Vagina (tissue), 2 donors: ENCODE measurements at regions not wholly inside any gene's neighbourhood (a gene's known extent, or its start where the extent isn't known, plus 50 kb on each side); places are given as distances from the start of the nearest gene placed in this dataset.

ENCODE experiments used
- DNase-seq, 2 donors: peaks; one replicate each; pipeline ENCODE4 v3.0.0-alpha.2; 2017; ENCODE audit errors: extremely low spot score in 2 of 2
- H3K27ac ChIP-seq: fragments of 200-600 bp; sonication (generic); one replicate; pipeline ENCODE4 v1.5.1; 2019
- H3K27me3 ChIP-seq: fragments of 200-600 bp; sonication (generic); one replicate; pipeline ENCODE4 v1.5.1; 2019
- H3K36me3 ChIP-seq, 2 donors: fragments of 200-600 bp; sonication (generic); one replicate each; pipeline ENCODE4 v1.5.1; 2017 to 2019
- H3K4me1 ChIP-seq: fragments of 200-600 bp; sonication (generic); one replicate; pipeline ENCODE4 v1.5.1; 2019
- H3K4me3 ChIP-seq, 2 donors: fragments of 200-600 bp; sonication (generic); 1 replicate in 1 of 2; 2 replicates in 1 of 2; pipeline ENCODE4 v1.5.1; 2016 to 2019
- H3K9me3 ChIP-seq: fragments of 200-600 bp; sonication (generic); one replicate; pipeline ENCODE4 v1.5.1; 2019
- CTCF ChIP-seq, 3 experiments: fragments of 450-650 bp in 2 of 3; fragments of 200-600 bp in 1 of 3; sonication (generic) in 1 of 3; IDR thresholded peaks; one replicate each; pipeline ENCODE4 v1.5.1; 2017 to 2019; ENCODE audit warnings: antibody characterized with exemption in 3 of 3, mild to moderate bottlenecking in 2 of 3, moderate library complexity in 2 of 3
- POLR2A ChIP-seq, 2 donors: fragments of 450-650 bp; IDR thresholded peaks; one replicate each; pipeline ENCODE4 v1.6.1; 2017; ENCODE audit warnings: antibody characterized with exemption in 2 of 2, mild to moderate bottlenecking in 2 of 2, moderate library complexity in 2 of 2
- POLR2AphosphoS5 ChIP-seq, 2 donors: sonication (generic); formaldehyde crosslinking; IDR thresholded peaks; one replicate each; pipeline ENCODE4 v1.9.0; 2017; ENCODE audit warnings: antibody characterized with exemption in 2 of 2, mild to moderate bottlenecking in 2 of 2, low read depth in 1 of 2; ENCODE audit not compliant: insufficient read depth in 1 of 2
- intact Hi-C: fragments of 100-400 bp; cut with DNase I; formaldehyde crosslinking; loops from one replicate; pipeline ENCODE4 v1.15.1; 2023

- Histone ChIP-seq H3K4me1 (no peaks in the 10 kb centered on the region), H3K36me3 (no peaks in the 10 kb centered on the region), H3K9me3 (no peaks in the 10 kb centered on the region), H3K4me3 (no peak overlapping the region), H3K27me3 (no peaks in the 10 kb centered on the region), H3K27ac (no peak overlapping the region)
- TF ChIP-seq POLR2A (IDR thresholded peaks at IDR 0.05), result no peak
- TF ChIP-seq CTCF (IDR thresholded peaks at IDR 0.05), result no peak
- no peak for TF ChIP-seq POLR2AphosphoS5 (IDR thresholded peaks at IDR 0.05; ENCODE audit: insufficient read depth in 1 of 2, low read depth in 1 of 2)
- no peak for DNase-seq
- intact Hi-C loops, result no loop called here
Measured at GRCh38 chr22:49097171-49097925, 730.3 kb downstream of the BRD1 start.

- intact Hi-C loops, result no loop called here
- Histone ChIP-seq H3K4me1 (no peaks in the 10 kb centered on the region), H3K36me3 (no peaks in the 10 kb centered on the region), H3K9me3 (no peaks in the 10 kb centered on the region), H3K27me3 (no peaks in the 10 kb centered on the region), H3K4me3 (no peak overlapping the region), H3K27ac (no peak overlapping the region)
- no peak for DNase-seq
- TF ChIP-seq POLR2A (IDR thresholded peaks at IDR 0.05), result no peak
- TF ChIP-seq CTCF (IDR thresholded peaks at IDR 0.05), result no peak
- TF ChIP-seq POLR2AphosphoS5 (IDR thresholded peaks at IDR 0.05; ENCODE audit: insufficient read depth in 1 of 2, low read depth in 1 of 2), result no peak
Measured at GRCh38 chr22:49096476-49096875, 731.2 kb downstream of the BRD1 start.

GRCh38 chr22:49095366-49095765, 732.3 kb downstream of the BRD1 start:
- no peak for TF ChIP-seq CTCF (IDR thresholded peaks at IDR 0.05)
- no peak for TF ChIP-seq POLR2AphosphoS5 (IDR thresholded peaks at IDR 0.05; ENCODE audit: insufficient read depth in 1 of 2, low read depth in 1 of 2)
- no peak for TF ChIP-seq POLR2A (IDR thresholded peaks at IDR 0.05)
- intact Hi-C loops, result no loop called here
- Histone ChIP-seq H3K36me3 (no peaks in the 10 kb centered on the region), H3K4me1 (no peaks in the 10 kb centered on the region), H3K27ac (no peak overlapping the region), H3K27me3 (no peaks in the 10 kb centered on the region), H3K4me3 (no peak overlapping the region), H3K9me3 (no peaks in the 10 kb centered on the region)
- DNase-seq, result no peak

- TF ChIP-seq POLR2AphosphoS5 (IDR thresholded peaks at IDR 0.05; ENCODE audit: insufficient read depth in 1 of 2, low read depth in 1 of 2), result no peak
- TF ChIP-seq POLR2A (IDR thresholded peaks at IDR 0.05), result no peak
- no peak for TF ChIP-seq CTCF (IDR thresholded peaks at IDR 0.05)
- no peaks in the 10 kb centered on the region for H3K9me3 ChIP-seq
- intact Hi-C loops, result no loop called here
- H3K4me3 ChIP-seq, result no peak overlapping the region
- H3K4me1 ChIP-seq, result no peaks in the 10 kb centered on the region
- H3K27ac ChIP-seq, result no peak overlapping the region
- no peaks in the 10 kb centered on the region for H3K36me3 ChIP-seq
- H3K27me3 ChIP-seq, result no peaks in the 10 kb centered on the region
- no peak for DNase-seq
Measured at GRCh38 chr22:49094858-49095257, 732.8 kb downstream of the BRD1 start.

- no peaks in the 10 kb centered on the region for H3K27me3 ChIP-seq
- no peaks in the 10 kb centered on the region for H3K9me3 ChIP-seq
- no peak overlapping the region for H3K4me3 ChIP-seq
Measured at GRCh38 chr22:49094151-49094550, 733.5 kb downstream of the BRD1 start.

More at GRCh38 chr22:49094151-49094550, 733.5 kb downstream of the BRD1 start:
- Histone ChIP-seq H3K36me3 (no peaks in the 10 kb centered on the region), H3K4me1 (no peaks in the 10 kb centered on the region), H3K27ac (no peak overlapping the region)
- TF ChIP-seq POLR2A (IDR thresholded peaks at IDR 0.05) (no peak), POLR2AphosphoS5 (IDR thresholded peaks at IDR 0.05; ENCODE audit: insufficient read depth in 1 of 2, low read depth in 1 of 2) (no peak), CTCF (IDR thresholded peaks at IDR 0.05) (no peak)
- intact Hi-C loops, result no loop called here
- no peak for DNase-seq
